GM12892 (cell line): ENCODE measurements at regions not wholly inside any gene's neighbourhood (a gene's known extent, or its start where the extent isn't known, plus 50 kb on each side); places are given as distances from the start of the nearest gene placed in this dataset.
"Not testable (repeated sequence)": the region's sequence is repeated elsewhere in the genome, so short reads cannot be mapped to it uniquely, and the experiment has no call there.

Experiments
- DNase-seq: peaks from one replicate; pipeline ENCODE4 v3.0.0; 2011; ENCODE audit not compliant: insufficient read length
- FAIRE-seq: peaks from 2 replicates; lab custom pipeline; 2011; peaks lifted over from hg19 to GRCh38; lab: Jason Lieb, UNC
- POLR2A ChIP-seq: IDR thresholded peaks from 2 replicates; pipeline ENCODE4 v1.6.1; 2011; ENCODE audit warnings: low read depth, low read length, control low read depth
- POLR2AphosphoS5 ChIP-seq: IDR thresholded peaks from 2 replicates; pipeline ENCODE4 v1.6.1; 2011; ENCODE audit warnings: low read depth, low read length, control low read depth
- TAF1 ChIP-seq: IDR thresholded peaks from 2 replicates; pipeline ENCODE4 v1.6.1; 2011; ENCODE audit warnings: low read depth, mild to moderate bottlenecking, control low read depth, low read length, borderline replicate concordance

GRCh38 chr15:26023231-26023630 is 160.1 kb upstream of the ATP10A start:
- DNase-seq (no peak), FAIRE-seq (no peak)
- TF ChIP-seq TAF1 (no peak), POLR2AphosphoS5 (no peak), POLR2A (no peak)

- DNase-seq: no peak
- TF ChIP-seq TAF1: no peak
- no peak for TF ChIP-seq POLR2A
- no peak for TF ChIP-seq POLR2AphosphoS5
- no peak for FAIRE-seq
These were observed 157.7 kb upstream of the ATP10A start for GRCh38 chr15:26020871-26021270.

GRCh38 chr15:26017665-26018064 is 154.5 kb upstream of the ATP10A start:
- FAIRE-seq (no peak), DNase-seq (no peak)
- TF ChIP-seq TAF1 (no peak), POLR2A (no peak), POLR2AphosphoS5 (no peak)

GRCh38 chr15:26015516-26016075 is 152.5 kb upstream of the ATP10A start:
- FAIRE-seq: no peak
- no peak for TF ChIP-seq POLR2AphosphoS5
- no peak for TF ChIP-seq TAF1
- no peak for TF ChIP-seq POLR2A
- no peak for DNase-seq

GRCh38 chr15:26013981-26014380 is 150.9 kb upstream of the ATP10A start:
- TF ChIP-seq POLR2AphosphoS5: no peak
- DNase-seq: no peak
- no peak for FAIRE-seq

DNA sequence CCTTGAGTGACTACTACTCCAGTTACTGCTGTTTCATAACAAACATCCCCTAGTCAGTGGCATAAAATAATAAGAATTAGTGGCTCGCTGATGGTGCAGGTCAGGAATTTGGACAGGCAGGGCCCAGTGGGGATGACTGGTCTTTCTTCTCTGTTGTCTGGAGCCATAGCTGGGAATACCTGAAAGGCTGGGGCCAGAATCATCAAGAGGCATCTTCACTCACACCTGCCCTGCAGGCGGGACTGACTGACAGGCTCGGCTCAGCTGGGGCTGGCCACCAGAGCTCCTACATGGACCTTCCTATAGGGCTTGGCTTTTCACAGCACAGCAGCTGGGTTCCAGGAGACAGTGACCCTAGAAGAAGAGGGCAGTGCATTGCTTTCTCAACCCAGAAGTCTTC is 148.8 kb upstream of the ATP10A start:
- DNase-seq (no peak), FAIRE-seq (no peak)
- TF ChIP-seq TAF1: no peak
- no peak for TF ChIP-seq POLR2AphosphoS5

DNA sequence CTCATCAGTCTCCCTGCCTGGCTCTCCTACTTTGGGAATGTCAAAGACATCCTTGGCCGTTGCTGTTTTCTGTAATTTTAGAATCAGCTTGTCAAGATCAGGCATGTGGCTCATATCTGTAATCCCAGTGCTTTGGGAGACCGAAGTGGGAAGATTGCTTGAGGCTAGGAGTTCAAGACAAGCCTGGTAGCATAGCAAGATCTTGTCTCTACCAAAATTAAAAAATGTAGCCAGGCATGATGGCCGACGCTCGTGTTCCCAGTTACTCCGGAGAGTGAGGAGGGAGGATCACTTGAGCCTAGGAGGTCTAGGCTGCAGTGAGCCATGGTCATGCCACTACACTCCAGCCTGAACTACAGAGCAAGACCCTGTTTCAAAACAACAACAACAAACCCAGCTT is 144.0 kb upstream of the ATP10A start:
- TF ChIP-seq TAF1 (no peak), POLR2A (no peak), POLR2AphosphoS5 (no peak)
- DNase-seq: no peak
- FAIRE-seq: no peak

- DNase-seq (no peak), FAIRE-seq (no peak)
- TF ChIP-seq POLR2AphosphoS5: no peak
- TF ChIP-seq POLR2A: no peak
- no peak for TF ChIP-seq TAF1
These were observed 138.1 kb upstream of the ATP10A start for GRCh38 chr15:26001201-26001600.

DNA sequence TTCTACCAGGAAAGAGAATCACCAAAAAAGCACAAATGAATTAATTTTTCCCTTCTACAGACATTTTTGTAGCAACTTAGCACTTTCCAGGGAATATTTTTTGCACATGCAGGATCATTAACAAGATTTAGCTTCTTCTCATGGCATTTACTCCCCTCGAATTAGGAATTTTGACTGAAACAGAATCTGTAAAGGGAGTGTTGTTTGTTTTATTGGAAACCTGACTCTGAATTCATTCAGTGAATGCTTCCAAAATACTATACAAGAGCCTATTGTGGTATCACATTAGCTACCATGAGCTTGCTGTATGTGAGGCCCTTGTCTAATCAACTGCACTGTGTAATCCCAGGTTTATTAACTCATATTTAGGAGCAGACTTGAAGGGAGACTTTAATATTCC is 130.4 kb upstream of the ATP10A start:
- no peak for FAIRE-seq
- no peak for DNase-seq
- no peak for TF ChIP-seq TAF1
- no peak for TF ChIP-seq POLR2A
- TF ChIP-seq POLR2AphosphoS5: no peak

DNA sequence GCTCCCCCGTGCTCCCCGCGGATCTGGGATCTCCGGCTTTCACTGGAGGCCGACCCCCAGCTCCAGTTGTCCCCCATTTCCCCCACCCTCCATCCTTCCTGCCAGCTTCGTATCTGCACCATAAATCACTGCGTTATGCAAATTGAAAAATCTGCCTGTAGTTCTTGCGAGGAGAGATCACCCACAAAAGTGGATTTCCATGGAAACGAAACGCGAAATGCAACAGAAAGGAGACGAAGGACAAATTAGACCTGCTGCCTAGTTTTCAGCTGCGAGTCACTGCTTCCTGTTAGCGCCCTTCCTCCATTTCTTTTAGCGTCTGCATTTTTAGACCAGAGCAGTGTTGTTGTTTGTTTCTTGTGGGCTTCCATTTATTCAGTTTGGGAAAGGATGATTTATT is 127.1 kb upstream of the ATP10A start:
- TF ChIP-seq POLR2AphosphoS5 (no peak), POLR2A (no peak), TAF1 (no peak)
- DNase-seq: no peak
- FAIRE-seq: no peak

DNA sequence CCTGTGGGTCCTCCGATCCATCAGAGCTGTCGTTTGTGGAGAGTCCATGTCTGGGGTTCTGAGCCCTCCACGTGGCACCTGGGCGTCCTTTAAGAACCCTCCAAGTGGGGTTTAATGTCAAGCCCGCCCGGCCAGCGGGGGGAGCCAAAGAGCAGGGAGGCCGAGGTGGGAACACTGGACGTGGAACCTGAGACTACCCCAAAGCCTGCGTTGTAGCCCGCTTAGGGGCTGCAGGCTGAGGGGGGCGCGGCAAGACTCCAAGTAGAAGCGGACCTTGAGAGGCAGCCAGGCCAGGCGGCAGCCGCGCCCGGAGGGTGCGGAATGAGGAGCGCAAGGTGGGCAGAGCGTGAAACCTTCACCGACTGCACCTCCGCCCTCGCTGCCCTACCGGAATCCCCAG is 126.2 kb upstream of the ATP10A start:
- DNase-seq: no peak
- TF ChIP-seq TAF1 (no peak), POLR2AphosphoS5 (no peak), POLR2A (no peak)
- FAIRE-seq: no peak

DNA sequence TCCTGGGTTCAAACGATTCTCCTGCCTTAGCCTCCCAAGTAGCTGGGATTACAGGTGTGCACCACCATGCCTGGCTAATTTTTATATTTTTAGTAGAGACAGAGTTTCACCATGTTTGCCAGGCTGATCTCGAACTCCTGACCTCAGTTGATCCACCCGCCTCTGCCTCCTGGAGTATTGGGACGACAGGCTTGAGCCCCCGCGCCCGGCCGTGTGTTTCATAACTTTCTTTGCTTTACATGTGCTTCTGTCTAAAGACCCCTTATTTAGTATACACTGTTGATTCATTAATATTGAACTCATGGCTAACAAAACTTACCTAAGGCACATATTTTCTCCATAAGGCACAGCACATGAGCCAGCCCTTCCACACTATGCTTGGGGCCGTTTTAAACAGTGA is 125.6 kb upstream of the ATP10A start:
- FAIRE-seq: not testable (repeated sequence)

GRCh38 chr15:25987638-25988037 is 124.5 kb upstream of the ATP10A start:
- TF ChIP-seq POLR2A (no peak), TAF1 (no peak), POLR2AphosphoS5 (no peak)
- no peak for DNase-seq
- FAIRE-seq: no peak

More for the DNA sequence above, 125.6 kb upstream of the ATP10A start:
- DNase-seq: not testable (repeated sequence)

- TF ChIP-seq POLR2AphosphoS5: no peak
- no peak for TF ChIP-seq TAF1
- no peak for TF ChIP-seq POLR2A
- no peak for FAIRE-seq
- no peak for DNase-seq
These were observed 122.0 kb upstream of the ATP10A start for GRCh38 chr15:25985165-25985564.
